Body of pancreas (tissue), 4 donors: ENCODE measurements at regions not wholly inside any gene's neighbourhood (a gene's known extent, or its start where the extent isn't known, plus 50 kb on each side); places are given as distances from the start of the nearest gene placed in this dataset.

Source experiments
- POLR2A ChIP-seq, 3 donors: fragments of 450-650 bp; IDR thresholded peaks; one replicate each; pipeline ENCODE4 v1.6.1; 2016; ENCODE audit warnings: antibody characterized with exemption in 3 of 3, mild to moderate bottlenecking in 2 of 3
- TF ChIP-seq, protein P1 (sequence below), 7 experiments: fragments of 450-650 bp in 4 of 7; fragments of 200-600 bp in 3 of 7; sonication (generic) in 3 of 7; IDR thresholded peaks; one replicate each; pipeline ENCODE4 v1.5.1; 2016 to 2019; ENCODE audit warnings: antibody characterized with exemption in 7 of 7

DNA sequence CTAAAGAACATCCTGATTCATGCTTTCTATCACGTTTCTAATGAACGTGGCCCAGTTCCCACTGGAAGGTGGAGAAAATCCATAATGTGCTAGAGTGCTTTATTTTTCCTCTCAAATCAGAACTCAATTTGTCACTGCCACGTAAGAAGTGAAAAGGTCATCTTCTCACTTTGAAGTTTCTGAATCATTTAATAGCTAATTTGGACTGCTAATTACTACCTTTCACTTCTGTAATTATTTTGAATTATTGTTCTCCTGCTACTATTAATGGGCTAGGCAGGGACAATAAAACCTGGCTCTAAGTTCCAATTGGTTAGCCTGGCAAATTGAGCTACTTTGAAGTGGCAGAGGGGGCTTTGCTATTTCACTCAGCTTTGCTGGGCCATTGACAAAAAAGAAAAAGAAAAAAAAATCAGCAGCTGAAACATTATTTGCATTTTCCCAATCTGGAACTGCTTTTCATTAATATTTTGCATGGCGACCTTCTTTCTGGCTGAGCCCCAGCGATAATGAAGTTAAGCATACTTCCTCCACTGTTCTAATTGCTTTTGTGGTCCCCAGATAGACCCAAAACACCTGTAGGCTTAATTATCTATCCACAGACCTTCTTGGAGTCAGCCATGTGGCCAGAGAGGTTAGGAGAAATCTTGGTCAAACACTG is 264.2 kb downstream of the SEC23IP start:
- TF ChIP-seq, protein P1, sequence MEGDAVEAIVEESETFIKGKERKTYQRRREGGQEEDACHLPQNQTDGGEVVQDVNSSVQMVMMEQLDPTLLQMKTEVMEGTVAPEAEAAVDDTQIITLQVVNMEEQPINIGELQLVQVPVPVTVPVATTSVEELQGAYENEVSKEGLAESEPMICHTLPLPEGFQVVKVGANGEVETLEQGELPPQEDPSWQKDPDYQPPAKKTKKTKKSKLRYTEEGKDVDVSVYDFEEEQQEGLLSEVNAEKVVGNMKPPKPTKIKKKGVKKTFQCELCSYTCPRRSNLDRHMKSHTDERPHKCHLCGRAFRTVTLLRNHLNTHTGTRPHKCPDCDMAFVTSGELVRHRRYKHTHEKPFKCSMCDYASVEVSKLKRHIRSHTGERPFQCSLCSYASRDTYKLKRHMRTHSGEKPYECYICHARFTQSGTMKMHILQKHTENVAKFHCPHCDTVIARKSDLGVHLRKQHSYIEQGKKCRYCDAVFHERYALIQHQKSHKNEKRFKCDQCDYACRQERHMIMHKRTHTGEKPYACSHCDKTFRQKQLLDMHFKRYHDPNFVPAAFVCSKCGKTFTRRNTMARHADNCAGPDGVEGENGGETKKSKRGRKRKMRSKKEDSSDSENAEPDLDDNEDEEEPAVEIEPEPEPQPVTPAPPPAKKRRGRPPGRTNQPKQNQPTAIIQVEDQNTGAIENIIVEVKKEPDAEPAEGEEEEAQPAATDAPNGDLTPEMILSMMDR (IDR thresholded peaks at IDR 0.05) = no peak
- TF ChIP-seq POLR2A (IDR thresholded peaks at IDR 0.05) = no peak
